ENCODE measurements at regions not wholly inside any gene's neighbourhood (a gene's known extent, or its start where the extent isn't known, plus 50 kb on each side); places are given as distances from the start of the nearest gene placed in this dataset.

- DNase-seq: no peak
- in situ Hi-C loops (cut with MboI; ENCODE audit: low pct_unique_long_range_greater_than_20kb, low sequenced_read_pairs): no loop called here
Observed at GRCh38 chr5:34535944-34536623, 120.0 kb upstream of the RAI14 start.

- in situ Hi-C loops (cut with MboI; ENCODE audit: low pct_unique_long_range_greater_than_20kb, low sequenced_read_pairs): no loop called here
- DNase-seq: no peak
Observed at GRCh38 chr5:34536699-34537098, 119.4 kb upstream of the RAI14 start.

GRCh38 chr5:34538026-34538672, 118.0 kb upstream of the RAI14 start:
- DNase-seq: no peak
- in situ Hi-C loops (cut with MboI; ENCODE audit: low pct_unique_long_range_greater_than_20kb, low sequenced_read_pairs): no loop called here

GRCh38 chr5:34539183-34539582, 116.9 kb upstream of the RAI14 start:
- in situ Hi-C loops (cut with MboI; ENCODE audit: low pct_unique_long_range_greater_than_20kb, low sequenced_read_pairs): no loop called here
- DNase-seq: no peak

- no peak for DNase-seq
- in situ Hi-C loops (cut with MboI; ENCODE audit: low pct_unique_long_range_greater_than_20kb, low sequenced_read_pairs): no loop called here
Observed at GRCh38 chr5:34541067-34541466, 115.1 kb upstream of the RAI14 start.

GRCh38 chr5:34542818-34543217, 113.3 kb upstream of the RAI14 start:
- in situ Hi-C loops (cut with MboI; ENCODE audit: low pct_unique_long_range_greater_than_20kb, low sequenced_read_pairs): no loop called here
- no peak for DNase-seq

- DNase-seq: no peak
- in situ Hi-C loops (cut with MboI; ENCODE audit: low pct_unique_long_range_greater_than_20kb, low sequenced_read_pairs): no loop called here
Observed at GRCh38 chr5:34543687-34544086, 112.4 kb upstream of the RAI14 start.

GRCh38 chr5:34544403-34544802, 111.7 kb upstream of the RAI14 start:
- DNase-seq: no peak
- in situ Hi-C loops (cut with MboI; ENCODE audit: low pct_unique_long_range_greater_than_20kb, low sequenced_read_pairs): no loop called here

GRCh38 chr5:34545164-34545563, 111.0 kb upstream of the RAI14 start:
- DNase-seq: no peak
- in situ Hi-C loops (cut with MboI; ENCODE audit: low pct_unique_long_range_greater_than_20kb, low sequenced_read_pairs): no loop called here

GRCh38 chr5:34545626-34546025, 110.5 kb upstream of the RAI14 start:
- no peak for DNase-seq
- in situ Hi-C loops (cut with MboI; ENCODE audit: low pct_unique_long_range_greater_than_20kb, low sequenced_read_pairs): no loop called here

GRCh38 chr5:34547300-34548085, 108.6 kb upstream of the RAI14 start:
- in situ Hi-C loops (cut with MboI; ENCODE audit: low pct_unique_long_range_greater_than_20kb, low sequenced_read_pairs): no loop called here
- DNase-seq: no peak

- DNase-seq: no peak
- in situ Hi-C loops (cut with MboI; ENCODE audit: low pct_unique_long_range_greater_than_20kb, low sequenced_read_pairs): no loop called here
Observed at GRCh38 chr5:34548086-34548403, 108.1 kb upstream of the RAI14 start.

GRCh38 chr5:34550247-34550646, 105.9 kb upstream of the RAI14 start:
- no peak for DNase-seq
- in situ Hi-C loops (cut with MboI; ENCODE audit: low pct_unique_long_range_greater_than_20kb, low sequenced_read_pairs): no loop called here

- no peak for DNase-seq
Observed at GRCh38 chr5:34550964-34551363, 105.2 kb upstream of the RAI14 start.

GRCh38 chr5:34551911-34552433, 104.2 kb upstream of the RAI14 start:
- DNase-seq: no peak
- in situ Hi-C loops (cut with MboI; ENCODE audit: low pct_unique_long_range_greater_than_20kb, low sequenced_read_pairs): no loop called here

More at GRCh38 chr5:34550964-34551363, 105.2 kb upstream of the RAI14 start:
- in situ Hi-C loops (cut with MboI; ENCODE audit: low pct_unique_long_range_greater_than_20kb, low sequenced_read_pairs): no loop called here

GRCh38 chr5:34552686-34553085, 103.4 kb upstream of the RAI14 start:
- in situ Hi-C loops (cut with MboI; ENCODE audit: low pct_unique_long_range_greater_than_20kb, low sequenced_read_pairs): no loop called here
- no peak for DNase-seq

- no peak for DNase-seq
- in situ Hi-C loops (cut with MboI; ENCODE audit: low pct_unique_long_range_greater_than_20kb, low sequenced_read_pairs): no loop called here
Observed at GRCh38 chr5:34553581-34553980, 102.5 kb upstream of the RAI14 start.

GRCh38 chr5:34554641-34555040, 101.5 kb upstream of the RAI14 start:
- in situ Hi-C loops (cut with MboI; ENCODE audit: low pct_unique_long_range_greater_than_20kb, low sequenced_read_pairs): no loop called here
- no peak for DNase-seq

- in situ Hi-C loops (cut with MboI; ENCODE audit: low pct_unique_long_range_greater_than_20kb, low sequenced_read_pairs): no loop called here
- DNase-seq: no peak
Observed at GRCh38 chr5:34555699-34556508, 100.2 kb upstream of the RAI14 start.

GRCh38 chr5:34556509-34556782, 99.7 kb upstream of the RAI14 start:
- in situ Hi-C loops (cut with MboI; ENCODE audit: low pct_unique_long_range_greater_than_20kb, low sequenced_read_pairs): no loop called here
- DNase-seq: no peak
